GM23248 (cell line): ENCODE measurements at regions not wholly inside any gene's neighbourhood (a gene's known extent, or its start where the extent isn't known, plus 50 kb on each side); places are given as distances from the start of the nearest gene placed in this dataset.

ENCODE experiments used
- EZH2 ChIP-seq: fragments of 200-600 bp; sonication (generic); IDR thresholded peaks from 2 replicates; pipeline ENCODE4 v1.6.1; 2018; ENCODE audit warnings: antibody characterized with exemption, mild to moderate bottlenecking; ENCODE audit not compliant: insufficient read depth, poor library complexity, severe bottlenecking
- EZH2phosphoT487 ChIP-seq: fragments of 200-600 bp; sonication (generic); IDR thresholded peaks from 2 replicates; pipeline ENCODE4 v1.6.1; 2018; ENCODE audit warnings: antibody characterized with exemption, moderate library complexity, mild to moderate bottlenecking, low read depth; ENCODE audit not compliant: insufficient read depth

DNA sequence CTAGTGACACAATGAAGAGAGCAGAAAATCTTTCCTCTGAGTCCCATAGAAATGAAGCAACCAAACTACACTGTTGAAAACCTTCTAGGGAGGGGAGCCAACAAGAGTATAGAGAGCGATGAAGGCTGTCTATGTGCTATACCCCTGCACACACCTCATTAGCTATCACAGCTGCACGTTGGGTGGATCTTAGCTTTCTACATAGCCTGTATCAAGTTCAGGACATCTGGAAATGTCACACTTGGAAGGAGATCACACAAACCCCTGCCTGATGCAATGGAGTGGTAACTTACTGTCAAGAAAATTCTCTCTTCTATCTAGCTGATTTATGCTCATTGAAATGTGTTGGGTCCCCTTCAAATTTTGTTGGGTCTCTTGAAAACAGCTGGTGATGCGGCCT lies 127.0 kb upstream of the NTRK2 start:
- no peak for TF ChIP-seq EZH2
- no peak for TF ChIP-seq EZH2phosphoT487
